GM21528 (cell line): ENCODE measurements at regions not wholly inside any gene's neighbourhood (a gene's known extent, or its start where the extent isn't known, plus 50 kb on each side); places are given as distances from the start of the nearest gene placed in this dataset.

Experiments
- ATAC-seq: cut with Tn5 transposase; IDR thresholded peaks from one replicate; pipeline ENCODE4 v1.9.1; 2021; ENCODE audit warnings: mild to moderate bottlenecking, moderate library complexity; ENCODE audit not compliant: unreplicated experiment, low FRiP score

DNA sequence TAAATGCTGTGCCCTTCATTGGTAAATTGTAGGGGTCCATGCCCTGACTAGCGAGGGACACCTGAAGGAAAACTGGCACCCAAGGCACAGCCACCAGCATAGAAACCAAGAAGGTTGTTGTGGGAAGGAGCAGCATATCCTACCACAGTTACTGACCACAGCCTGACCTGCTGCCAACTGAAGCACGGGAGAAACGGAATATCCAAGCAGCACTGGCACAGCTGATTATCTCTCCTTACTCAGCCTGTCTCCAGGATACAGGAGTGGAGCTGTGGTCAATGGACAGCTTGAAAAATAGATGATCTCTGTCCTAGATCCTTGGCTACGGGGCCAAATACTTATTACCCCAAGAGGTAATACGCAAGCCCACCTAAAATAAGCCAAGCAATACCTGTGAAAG, 164.5 kb downstream of the ATPSCKMT start:
- ATAC-seq: no peak

DNA sequence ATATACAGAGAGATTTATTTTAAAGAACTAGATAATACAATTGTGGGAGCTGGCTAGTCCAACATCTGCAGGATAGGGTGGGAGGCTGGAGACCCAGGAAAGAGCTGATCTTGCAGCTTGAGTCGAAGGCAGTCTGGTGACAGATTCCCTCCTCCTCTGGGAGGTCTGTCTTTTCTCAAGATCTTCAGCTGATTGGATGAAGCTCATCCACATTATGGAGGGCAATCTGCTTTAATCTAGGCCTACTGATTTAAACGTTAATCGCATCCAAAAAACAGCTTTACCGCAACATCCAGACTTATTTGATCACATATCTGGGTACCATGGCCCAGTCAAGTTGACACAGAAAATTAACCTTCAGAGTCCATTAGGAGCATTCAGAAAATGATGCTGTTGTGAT, 168.1 kb downstream of the ATPSCKMT start:
- no peak for ATAC-seq

DNA sequence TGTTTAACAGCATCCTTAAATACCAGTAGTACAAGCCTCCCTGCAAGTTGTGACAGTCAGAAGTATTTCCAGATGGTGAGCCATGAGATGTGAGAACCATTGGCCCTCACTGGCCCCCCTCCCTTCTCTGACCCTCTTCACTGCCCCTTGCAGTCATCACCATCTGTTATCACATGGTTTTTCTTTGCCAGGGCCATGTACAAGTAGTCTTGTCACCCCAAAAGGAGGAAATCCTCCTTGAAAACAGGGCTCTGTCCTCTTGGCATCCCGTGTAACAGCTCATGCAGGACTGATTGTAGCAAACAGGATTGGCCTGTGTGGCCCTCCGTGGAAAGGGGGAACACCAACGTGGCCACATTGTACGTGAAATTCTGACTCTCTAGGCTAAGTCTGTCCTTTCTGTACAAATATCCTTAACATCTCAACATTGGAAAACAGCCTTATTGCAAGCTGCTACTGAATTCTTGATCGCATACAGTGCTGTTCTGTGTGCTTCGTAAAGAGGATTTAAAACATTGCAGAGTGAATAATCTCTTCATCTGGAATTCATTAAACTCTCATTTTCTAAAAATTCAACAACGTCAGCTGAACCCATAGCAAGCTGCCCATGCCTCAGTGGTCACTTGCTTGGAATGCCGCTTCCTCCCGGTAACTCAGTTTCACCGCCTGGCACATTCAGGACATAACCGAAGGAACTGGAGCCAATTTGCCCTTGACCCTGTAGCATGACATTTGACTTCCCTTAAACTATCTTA, 171.7 kb downstream of the ATPSCKMT start:
- ATAC-seq: no peak

DNA sequence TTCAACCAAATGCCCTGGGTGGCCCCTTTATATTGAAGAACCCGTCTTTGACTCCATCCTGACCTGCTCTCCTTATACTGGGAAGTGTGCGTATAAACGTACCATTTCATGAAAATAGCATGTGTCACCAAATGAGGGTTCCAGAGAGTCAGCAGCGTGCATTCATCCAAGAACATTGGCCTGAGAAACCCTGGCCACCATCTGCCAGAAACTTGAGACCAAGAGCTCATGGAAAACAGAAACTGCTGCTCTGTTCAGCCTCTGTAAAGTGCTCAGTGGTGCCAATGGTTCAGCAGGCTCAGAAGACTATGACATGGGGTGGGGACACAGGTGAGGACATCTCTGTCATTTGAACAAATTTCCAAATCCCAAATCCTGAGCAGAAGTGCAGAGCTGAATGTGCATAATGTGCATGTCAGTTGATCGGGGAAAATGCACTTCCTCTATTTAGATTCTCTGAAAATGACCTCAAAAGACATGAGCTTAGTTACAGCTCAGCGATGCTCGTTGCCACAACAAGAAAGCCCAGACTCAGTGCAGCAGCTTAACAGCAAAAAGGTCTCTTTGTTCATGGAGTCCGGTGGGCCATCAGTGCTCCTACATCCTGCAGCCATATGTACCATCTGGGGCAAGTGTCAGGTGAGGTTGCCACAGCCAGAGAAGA, 176.1 kb downstream of the ATPSCKMT start:
- ATAC-seq: no peak

DNA sequence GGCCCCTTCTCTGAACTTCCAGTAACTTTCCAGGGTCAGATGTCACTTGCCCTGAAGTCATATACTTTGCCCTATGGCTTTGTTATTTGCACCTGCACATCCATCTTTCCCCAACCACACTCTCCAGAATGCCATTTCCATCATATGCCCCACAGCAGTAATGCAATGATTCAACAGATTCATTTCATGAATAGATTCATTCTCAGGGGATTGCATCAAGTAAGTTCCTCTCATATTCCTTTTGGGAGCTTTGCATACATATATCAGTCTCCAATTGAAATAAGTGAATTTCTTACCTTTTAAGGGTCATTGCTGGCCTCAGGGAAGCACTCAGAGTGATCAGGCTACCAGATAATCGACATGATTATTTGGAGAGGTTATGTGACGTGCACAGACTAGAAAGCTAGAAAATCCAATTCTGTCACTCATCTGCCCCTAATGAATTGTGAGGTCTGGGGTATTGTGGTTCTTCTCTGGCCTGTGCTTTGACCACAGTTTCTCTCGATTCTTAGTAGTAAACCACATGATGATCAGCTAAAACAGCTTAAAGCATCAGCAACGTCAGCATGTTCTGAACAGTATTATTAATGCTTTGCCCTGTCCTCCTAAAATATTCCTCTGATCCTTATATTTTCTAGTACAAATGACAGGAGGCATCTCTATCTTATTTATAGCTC, 179.9 kb downstream of the ATPSCKMT start:
- ATAC-seq: no peak

DNA sequence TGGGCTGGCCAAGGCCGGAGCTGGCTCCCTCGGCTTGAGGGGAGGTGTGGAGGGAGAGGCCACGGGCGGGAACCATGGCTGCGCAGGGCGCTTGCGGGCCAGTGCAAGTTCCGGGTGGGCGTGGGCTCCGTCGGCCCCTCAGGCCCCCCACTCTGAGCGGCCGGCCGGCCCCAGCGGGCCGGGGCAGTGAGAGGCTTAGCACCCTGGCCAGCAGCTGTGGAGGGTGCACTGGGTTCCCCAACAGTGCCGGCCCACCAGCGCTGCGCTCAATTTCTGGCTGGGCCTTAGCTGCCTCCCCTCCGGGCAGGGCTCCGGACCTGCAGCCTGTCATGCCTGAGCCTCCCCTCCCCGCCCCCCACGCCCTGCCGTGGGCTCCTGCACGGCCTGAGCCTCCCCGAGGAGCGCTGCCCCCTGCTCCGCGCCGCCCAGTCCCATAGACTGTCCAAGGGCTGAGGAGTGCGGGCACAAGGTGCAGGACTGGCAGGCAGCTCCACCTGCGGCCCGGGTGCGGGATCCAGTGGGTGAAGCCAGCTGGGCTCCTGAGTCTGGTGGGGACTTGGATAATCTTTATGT, 184.2 kb downstream of the ATPSCKMT start:
- no peak for ATAC-seq

DNA sequence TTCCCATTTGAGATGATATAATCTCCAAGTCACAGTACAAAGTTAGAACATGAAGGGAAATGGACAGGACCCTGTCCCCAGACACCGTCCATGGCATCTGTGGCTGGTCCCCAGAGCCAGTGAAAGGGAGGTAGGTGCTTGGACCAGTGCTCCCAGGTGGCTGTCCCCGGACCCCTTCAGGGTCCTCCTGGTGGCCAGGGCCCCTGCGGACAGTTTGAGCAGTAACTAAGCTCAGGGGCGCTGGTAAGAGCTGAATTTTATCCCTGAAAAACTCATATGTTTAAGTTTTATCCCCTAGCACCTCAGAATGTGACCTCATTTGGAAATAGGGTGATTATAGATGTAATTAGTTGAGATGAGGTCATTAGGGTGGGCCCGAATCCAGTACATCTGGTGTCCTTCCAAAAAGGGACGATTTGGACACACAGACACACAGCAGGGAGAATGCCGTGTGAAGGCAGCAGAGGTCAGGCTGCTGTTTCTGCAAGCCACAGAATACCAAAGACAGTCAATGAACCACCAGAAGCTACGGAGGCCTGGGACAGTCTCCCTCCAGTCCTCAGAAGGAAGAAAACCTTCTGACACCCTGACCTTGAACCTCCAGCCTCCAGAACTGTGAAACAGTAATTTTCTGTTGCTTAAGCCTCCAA, 185.0 kb downstream of the ATPSCKMT start:
- no peak for ATAC-seq

DNA sequence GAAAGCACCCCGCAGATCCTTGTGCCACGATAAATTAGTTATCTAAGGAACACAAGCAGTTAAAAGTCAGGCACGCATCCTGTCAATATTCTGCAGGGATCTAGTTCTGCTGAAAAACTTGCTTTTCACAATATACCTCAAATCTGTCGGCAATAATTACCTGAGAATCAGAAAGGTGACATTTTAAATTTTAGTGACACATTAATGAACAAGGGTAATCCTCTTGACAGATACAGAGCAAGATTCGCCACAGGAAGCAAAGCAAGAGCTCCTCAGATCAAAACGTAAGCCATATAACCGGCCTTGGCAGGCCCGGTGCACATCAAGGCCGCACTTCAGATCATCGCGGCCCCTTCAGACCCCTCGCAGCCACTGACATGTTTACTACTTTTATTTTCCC, 185.7 kb downstream of the ATPSCKMT start:
- no peak for ATAC-seq

DNA sequence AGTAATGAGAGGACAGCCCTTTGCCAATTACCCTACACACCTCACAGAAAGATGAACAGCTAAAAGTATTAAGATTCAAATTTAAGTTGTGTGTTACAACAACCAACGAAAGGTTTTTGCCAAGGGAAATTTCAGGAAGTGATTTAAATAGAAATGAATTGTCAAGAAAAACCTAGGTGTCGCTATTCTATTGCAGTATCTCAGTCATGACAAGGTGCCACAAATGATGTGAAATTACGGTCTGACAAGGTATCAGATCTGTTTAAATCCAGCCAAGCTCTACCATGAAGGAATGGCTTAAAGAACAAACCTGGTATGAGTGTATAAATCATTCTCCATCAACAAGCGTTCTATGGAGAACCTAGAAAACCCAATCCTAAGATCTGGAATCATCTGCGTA, 189.7 kb downstream of the ATPSCKMT start:
- no peak for ATAC-seq

DNA sequence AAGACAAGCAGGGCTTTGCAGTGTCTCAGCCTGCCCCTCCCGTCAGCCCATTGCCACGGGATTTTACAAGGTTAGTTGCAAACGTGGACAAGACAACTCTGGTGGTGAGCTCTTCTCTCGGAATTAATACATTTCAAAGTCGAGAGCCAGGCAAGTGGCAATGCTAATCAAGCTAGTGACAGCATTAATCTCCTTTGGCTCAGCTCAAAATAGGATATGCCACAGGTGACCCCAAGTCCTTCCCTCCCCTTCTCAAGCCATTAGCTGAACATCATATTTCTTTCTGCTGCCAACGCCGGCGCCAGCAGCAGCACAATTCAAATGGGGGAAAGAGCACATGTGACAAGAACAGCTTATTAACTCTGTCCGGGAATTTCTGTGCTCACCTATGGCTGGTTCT, 190.1 kb downstream of the ATPSCKMT start:
- no peak for ATAC-seq

DNA sequence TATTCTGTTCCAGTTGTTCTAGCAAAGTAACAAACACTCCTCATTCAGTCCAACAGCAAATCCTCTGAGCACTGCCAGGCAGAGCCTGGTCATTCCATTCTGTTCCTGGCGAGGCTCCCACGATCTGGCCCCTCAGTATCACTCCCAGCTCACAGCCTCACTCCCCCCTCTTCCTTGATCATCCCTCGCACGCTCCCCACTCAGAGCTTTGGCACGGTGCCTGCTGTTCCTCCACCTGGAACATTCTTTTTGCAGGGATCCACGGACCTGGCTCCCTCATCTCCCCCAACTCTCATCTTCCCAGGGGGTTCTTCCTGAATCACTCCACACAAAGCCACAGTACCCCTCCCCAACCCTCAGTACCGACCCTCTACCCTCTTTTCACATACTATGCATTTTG, 192.3 kb downstream of the ATPSCKMT start:
- ATAC-seq: no peak

DNA sequence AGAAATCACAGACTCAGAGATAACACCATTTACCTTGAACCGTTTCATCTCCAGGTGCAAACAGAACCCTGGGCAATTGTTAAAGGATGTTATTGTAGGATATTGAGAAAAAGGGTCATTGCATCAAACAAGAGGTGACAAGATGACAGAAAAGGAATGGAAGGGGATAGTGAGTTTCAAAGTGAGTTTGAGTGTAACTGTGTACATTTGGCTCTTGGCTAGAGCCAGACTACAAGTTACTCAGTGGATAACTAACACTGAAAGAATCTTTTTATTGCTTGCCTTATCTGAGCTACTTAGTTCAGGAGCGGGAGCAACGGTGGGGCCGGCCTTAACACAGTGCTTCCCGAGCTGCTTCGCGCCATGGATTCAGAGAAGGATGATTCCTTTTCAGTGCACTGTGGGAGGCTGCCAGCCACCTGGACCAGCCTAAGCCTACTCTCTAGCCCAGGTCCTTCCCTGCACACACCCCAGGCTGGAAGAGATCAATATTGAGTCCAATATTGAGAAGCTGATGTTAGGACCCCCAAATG, 193.4 kb downstream of the ATPSCKMT start:
- no peak for ATAC-seq

DNA sequence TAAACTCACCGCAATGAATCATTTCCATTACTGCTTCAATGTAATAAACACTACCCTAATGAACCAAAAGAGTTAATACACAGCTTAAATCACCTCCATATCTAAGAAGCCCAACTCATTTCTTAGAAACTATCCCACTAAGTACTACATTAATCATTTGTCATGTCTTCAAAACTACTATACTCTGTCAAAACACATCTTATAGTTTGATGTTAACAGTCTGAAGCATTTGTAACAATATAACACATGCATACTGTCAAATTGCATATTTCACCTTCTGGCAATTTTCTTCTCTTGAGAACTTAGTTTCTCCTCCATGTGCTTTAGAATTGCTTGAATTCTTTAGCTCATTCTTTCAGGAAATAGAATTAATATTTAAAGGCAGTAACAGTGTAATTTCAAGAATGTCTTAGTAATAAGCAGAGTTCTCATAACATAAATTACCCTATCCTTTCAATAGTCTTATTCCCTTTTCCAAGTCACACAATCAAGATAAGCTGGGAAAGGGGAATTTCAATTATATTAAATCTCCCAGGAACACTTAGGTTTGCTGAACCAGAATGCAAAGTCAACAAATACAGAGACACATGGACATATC, 199.7 kb downstream of the ATPSCKMT start:
- ATAC-seq: no peak

DNA sequence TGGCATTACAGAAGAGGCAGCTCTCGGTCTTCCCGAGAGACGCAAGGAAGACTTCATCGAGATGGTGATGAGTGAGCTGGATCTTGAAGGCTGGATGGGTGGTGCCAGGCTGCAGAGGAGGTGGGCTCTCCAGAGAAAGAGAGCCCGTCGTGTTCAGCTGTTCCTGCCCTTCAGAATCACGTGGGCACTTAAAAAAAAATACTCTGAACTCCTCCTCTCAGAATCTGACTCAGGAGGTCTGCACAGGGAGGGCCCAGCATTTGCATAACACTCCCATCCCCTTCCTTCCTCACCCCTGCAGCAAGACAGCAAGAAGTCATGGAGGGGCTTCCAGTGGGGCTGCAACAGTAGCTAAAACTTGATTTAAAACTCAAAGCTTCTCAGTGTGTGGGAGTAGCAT, 203.0 kb downstream of the ATPSCKMT start:
- no peak for ATAC-seq

DNA sequence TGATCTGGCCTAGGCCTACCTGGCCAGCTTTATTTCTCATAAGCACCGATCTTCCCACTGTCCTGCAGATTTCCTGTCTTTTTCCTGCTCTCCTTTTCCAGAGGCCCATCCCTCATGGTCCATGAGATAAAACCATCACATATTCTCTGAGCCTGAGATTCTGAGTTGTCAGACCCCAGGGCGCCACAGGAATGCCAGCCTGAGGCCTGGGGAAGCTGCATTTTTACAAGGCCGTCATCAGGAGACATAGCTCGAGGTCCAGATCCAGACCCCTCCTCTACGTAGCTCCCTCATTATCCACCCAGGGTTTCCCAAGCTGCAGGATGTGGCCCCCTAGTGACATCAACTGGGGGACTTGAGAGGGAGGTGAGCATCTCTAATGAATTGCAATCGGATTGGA, 204.3 kb downstream of the ATPSCKMT start:
- no peak for ATAC-seq

DNA sequence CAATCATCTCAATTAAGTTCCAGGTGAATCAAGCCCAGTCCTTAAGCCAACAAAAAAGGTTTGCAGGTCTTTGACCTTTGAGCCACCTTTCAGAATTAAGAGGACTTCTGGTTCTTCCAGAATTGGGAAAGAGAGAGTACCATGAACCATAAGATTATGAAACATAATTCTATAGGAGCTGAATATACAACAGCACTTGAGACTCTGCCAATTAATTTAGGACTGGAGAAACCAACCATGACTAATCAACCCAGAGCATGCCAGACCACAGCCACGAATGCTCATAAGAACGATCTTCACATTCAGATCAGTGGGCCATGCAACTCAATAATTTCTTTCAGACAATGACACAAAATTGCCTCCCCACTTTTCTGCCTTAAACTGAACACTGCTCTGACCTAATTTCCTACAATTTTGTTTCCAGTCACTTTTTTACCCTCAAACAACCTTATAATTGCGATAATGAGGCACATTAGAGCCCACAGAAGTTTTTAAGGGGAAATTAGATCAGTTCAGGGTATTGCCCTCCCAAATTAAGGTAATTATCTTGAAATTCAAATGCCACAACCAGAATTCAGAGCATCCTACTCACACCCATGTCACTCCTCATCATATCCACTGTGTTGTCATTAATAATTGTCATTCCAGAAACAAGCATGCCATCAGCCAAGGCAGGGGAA, 213.4 kb downstream of the ATPSCKMT start:
- no peak for ATAC-seq

DNA sequence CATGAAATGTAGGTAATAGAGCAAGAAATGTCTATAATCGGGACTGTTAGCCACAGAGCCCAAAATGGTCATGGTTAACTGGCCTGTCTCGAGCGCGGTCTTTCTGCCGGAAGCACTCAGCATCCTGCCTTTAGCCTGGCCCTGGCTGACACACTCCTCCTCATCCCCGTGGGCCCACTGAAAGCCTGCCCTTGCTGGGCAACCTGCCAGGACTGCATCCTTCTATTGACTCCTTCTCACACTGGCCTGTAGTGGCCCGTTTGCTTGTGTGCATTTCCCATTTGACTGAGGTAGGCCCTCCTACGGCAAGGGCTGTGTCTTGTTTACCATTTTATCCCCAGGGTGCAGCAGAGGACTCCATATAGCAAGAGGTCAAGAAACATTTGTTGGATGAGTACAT, 215.7 kb downstream of the ATPSCKMT start:
- ATAC-seq: no peak

DNA sequence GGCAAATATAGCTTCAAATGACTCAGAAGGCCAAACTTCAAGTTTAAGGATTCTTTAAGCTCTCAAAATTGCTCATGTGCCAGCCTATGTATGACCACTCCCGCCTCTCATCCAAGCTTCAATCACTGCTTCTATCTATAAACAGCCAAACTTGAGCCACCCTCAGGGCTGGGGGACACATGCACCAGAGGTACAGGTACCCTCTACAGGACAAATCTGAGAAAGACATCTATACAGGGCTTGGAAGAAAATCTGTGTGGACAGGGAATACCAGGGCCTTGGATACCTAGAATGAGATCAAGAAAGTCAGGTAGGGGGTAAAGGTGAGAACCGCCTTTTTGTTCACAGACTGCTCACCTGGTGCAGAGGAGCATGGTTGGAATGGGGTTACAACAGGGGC, 217.9 kb downstream of the ATPSCKMT start:
- no peak for ATAC-seq

DNA sequence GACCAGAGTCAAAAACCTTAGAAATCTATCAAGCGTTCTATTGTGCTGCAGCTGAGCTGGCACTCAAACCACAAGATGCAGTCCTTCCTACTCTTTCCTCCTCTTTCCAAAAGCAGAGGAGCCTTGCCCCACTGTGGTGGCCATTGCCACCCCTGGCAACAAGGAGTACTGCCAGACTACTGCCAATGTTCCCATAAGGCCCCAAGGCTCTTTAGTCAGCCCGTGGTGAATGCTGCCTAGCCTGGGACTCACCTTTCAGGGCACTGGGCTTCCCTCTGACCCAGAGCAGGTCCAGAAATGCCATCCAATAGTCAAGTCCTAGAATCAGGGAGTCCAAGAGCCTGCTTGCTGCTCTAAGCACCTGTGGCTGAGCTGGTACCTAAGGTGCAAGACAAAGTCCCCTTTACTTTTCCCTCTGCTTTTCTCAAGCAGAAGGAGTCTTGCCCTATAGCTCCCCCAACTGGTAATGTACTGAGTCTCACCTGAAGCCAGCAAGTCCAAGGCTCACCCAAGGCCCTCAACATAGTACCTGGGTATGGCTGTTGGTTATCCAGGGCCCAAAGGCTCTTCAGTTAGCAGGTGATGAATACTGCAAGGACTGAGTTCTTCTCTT, 219.4 kb downstream of the ATPSCKMT start:
- no peak for ATAC-seq
